Smooth muscle cell (in vitro differentiated cells): ENCODE measurements at regions not wholly inside any gene's neighbourhood (a gene's known extent, or its start where the extent isn't known, plus 50 kb on each side); places are given as distances from the start of the nearest gene placed in this dataset.

Experiments used
- DNase-seq: peaks from one replicate; lab custom pipeline; 2025; ENCODE audit not compliant: unreplicated experiment; lab: John Stamatoyannopoulos, UW
- H2AFZ ChIP-seq: fragments of 200-600 bp; sonication (generic); 2 replicates; pipeline ENCODE4 v1.6.0; 2016; ENCODE audit warnings: antibody characterized with exemption, low read depth, mild to moderate bottlenecking
- H3F3A ChIP-seq: fragments of 200-600 bp; sonication (generic); 2 replicates; pipeline ENCODE4 v1.6.0; 2017; ENCODE audit warnings: antibody characterized with exemption, low read depth
- H3K27ac ChIP-seq: fragments of 200-600 bp; sonication (generic); 2 replicates; pipeline ENCODE4 v1.5.1; 2016; ENCODE audit warnings: low read depth, mild to moderate bottlenecking
- H3K27me3 ChIP-seq: fragments of 200-600 bp; sonication (generic); 2 replicates; pipeline ENCODE4 v1.6.1; 2016; ENCODE audit warnings: low read depth, mild to moderate bottlenecking
- H3K36me3 ChIP-seq: fragments of 200-600 bp; sonication (generic); 2 replicates; pipeline ENCODE4 v1.5.1; 2016; ENCODE audit warnings: low read depth
- H3K4me1 ChIP-seq: fragments of 200-600 bp; sonication (generic); 2 replicates; pipeline ENCODE4 v1.5.1; 2016; ENCODE audit warnings: low read depth
- H3K4me2 ChIP-seq: fragments of 200-600 bp; sonication (generic); 2 replicates; pipeline ENCODE4 v1.6.0; 2016; ENCODE audit warnings: mild to moderate bottlenecking
- H3K4me3 ChIP-seq: fragments of 200-600 bp; sonication (generic); 2 replicates; pipeline ENCODE4 v1.5.1; 2016; ENCODE audit warnings: mild to moderate bottlenecking
- H3K79me2 ChIP-seq: fragments of 200-600 bp; sonication (generic); 2 replicates; pipeline ENCODE4 v1.6.0; 2016; ENCODE audit warnings: low read depth, mild to moderate bottlenecking
- H3K9ac ChIP-seq: fragments of 200-600 bp; sonication (generic); 2 replicates; pipeline ENCODE4 v1.6.0; 2016; ENCODE audit warnings: low read depth
- H3K9me3 ChIP-seq: fragments of 200-600 bp; sonication (generic); replicated peaks from 2 replicates; pipeline ENCODE4 v1.5.1; 2016; ENCODE audit warnings: low read depth
- H4K20me1 ChIP-seq: fragments of 200-600 bp; sonication (generic); 2 replicates; pipeline ENCODE4 v1.6.0; 2016; ENCODE audit warnings: low read depth
- CTCF ChIP-seq: fragments of 200-600 bp; sonication (generic); IDR thresholded peaks from 2 replicates; pipeline ENCODE4 v1.5.1; 2017; ENCODE audit warnings: borderline replicate concordance, mild to moderate bottlenecking, antibody characterized with exemption; ENCODE audit not compliant: insufficient read depth, poor library complexity, severe bottlenecking
- WGBS: methylation state at CpG from one replicate; pipeline ENCODE4 v1.1.7; 2016; ENCODE audit warnings: low lambda C conversion rate; 5-methylcytosine and 5-hydroxymethylcytosine counted together

GRCh38 chr18:64513401-64513800 lies 364.5 kb upstream of the LINC00305 start:
- Histone ChIP-seq H2AFZ (no peak overlapping the region), H3F3A (no peaks in the 10 kb centered on the region), H4K20me1 (no peaks in the 10 kb centered on the region), H3K9ac (no peak overlapping the region), H3K4me1 (no peaks in the 10 kb centered on the region), H3K36me3 (no peaks in the 10 kb centered on the region), H3K4me2 (no peak overlapping the region), H3K79me2 (no peaks in the 10 kb centered on the region), H3K27me3 (no peaks in the 10 kb centered on the region), H3K9me3 (no peaks in the 10 kb centered on the region), H3K27ac (no peak overlapping the region), H3K4me3 (no peak overlapping the region)
- 90% methylated on average over 3 of the region's 3 CpGs for WGBS
- TF ChIP-seq CTCF = no peak
- no peak for DNase-seq

- no peaks in the 10 kb centered on the region for H3K9me3 ChIP-seq
- DNase-seq = no peak
- H4K20me1 ChIP-seq = no peaks in the 10 kb centered on the region
- 85% methylated on average over 5 of the region's 5 CpGs for WGBS
- no peak overlapping the region for H3K4me3 ChIP-seq
- H3K36me3 ChIP-seq = no peaks in the 10 kb centered on the region
- H3K27me3 ChIP-seq = peaks cover 5% of the 10 kb centered on the region
- H3K79me2 ChIP-seq = no peaks in the 10 kb centered on the region
- no peak overlapping the region for H3K27ac ChIP-seq
- no peaks in the 10 kb centered on the region for H3F3A ChIP-seq
- H2AFZ ChIP-seq = no peak overlapping the region
- H3K4me2 ChIP-seq = no peak overlapping the region
- no peaks in the 10 kb centered on the region for H3K4me1 ChIP-seq
- TF ChIP-seq CTCF = no peak
- H3K9ac ChIP-seq = no peak overlapping the region
These were observed 341.3 kb upstream of the LINC00305 start for GRCh38 chr18:64490207-64490606.

- Histone ChIP-seq H3F3A (no peaks in the 10 kb centered on the region), H3K27me3 (peaks cover 5% of the 10 kb centered on the region), H3K9ac (no peak overlapping the region), H3K4me1 (no peaks in the 10 kb centered on the region), H2AFZ (peak overlapping the region; percentile 21), H4K20me1 (no peaks in the 10 kb centered on the region), H3K36me3 (no peaks in the 10 kb centered on the region), H3K79me2 (no peaks in the 10 kb centered on the region), H3K27ac (no peak overlapping the region), H3K4me2 (no peak overlapping the region), H3K4me3 (no peak overlapping the region), H3K9me3 (no peaks in the 10 kb centered on the region)
- no peak for TF ChIP-seq CTCF
- DNase-seq = no peak
These were observed 339.8 kb upstream of the LINC00305 start for GRCh38 chr18:64488698-64489097.

GRCh38 chr18:64474773-64475172 lies 325.9 kb upstream of the LINC00305 start:
- 51% methylated on average over 7 of the region's 7 CpGs for WGBS
- no peaks in the 10 kb centered on the region for H3K9me3 ChIP-seq
- TF ChIP-seq CTCF = no peak
- no peaks in the 10 kb centered on the region for H3K27me3 ChIP-seq
- peak overlapping the region; percentile 87 for H3K9ac ChIP-seq
- H3K27ac ChIP-seq = peak overlapping the region; percentile 98
- H3K4me1 ChIP-seq = peaks cover 7% of the 10 kb centered on the region
- H3K79me2 ChIP-seq = no peaks in the 10 kb centered on the region
- H3K4me2 ChIP-seq = peak overlapping the region; percentile 80
- H3K36me3 ChIP-seq = no peaks in the 10 kb centered on the region
- H4K20me1 ChIP-seq = no peaks in the 10 kb centered on the region
- peak overlapping the region; percentile 50 for H2AFZ ChIP-seq
- DNase-seq = no peak
- peak overlapping the region; percentile 34 for H3K4me3 ChIP-seq
- H3F3A ChIP-seq = peaks cover 4% of the 10 kb centered on the region
